ENCODE measurements at regions not wholly inside any gene's neighbourhood (a gene's known extent, or its start where the extent isn't known, plus 50 kb on each side); places are given as distances from the start of the nearest gene placed in this dataset.

GRCh38 chr9:88278036-88278435 lies 110.2 kb upstream of the SPIN1 start:
- Histone ChIP-seq H3K27ac (ENCODE audit: low read depth, low read length, severe bottlenecking) (no peak overlapping the region), H3K4me3 (ENCODE audit: extremely low read depth, insufficient read depth, low read length, poor library complexity, severe bottlenecking) (no peak overlapping the region), H3K36me3 (ENCODE audit: control insufficient read depth, insufficient read depth, low read length) (no peaks in the 10 kb centered on the region), H3K9me3 (ENCODE audit: control insufficient read depth, low read length) (no peaks in the 10 kb centered on the region), H3K4me1 (ENCODE audit: control insufficient read depth, insufficient read depth, low read length, poor library complexity, severe bottlenecking) (no peaks in the 10 kb centered on the region)
- 85 to 87% methylated on average over 9 to 11 of the region's 12 CpGs for WGBS, 2 experiments (ENCODE audit: insufficient coverage in 2 of 2)

GRCh38 chr9:88274078-88274477 lies 114.2 kb upstream of the SPIN1 start:
- WGBS, 2 experiments (ENCODE audit: insufficient coverage in 2 of 2) = no CpG with 5 or more reads among the region's 2 CpGs
- Histone ChIP-seq H3K9me3 (ENCODE audit: control insufficient read depth, low read length) (peaks cover 4% of the 10 kb centered on the region), H3K4me3 (ENCODE audit: extremely low read depth, insufficient read depth, low read length, poor library complexity, severe bottlenecking) (no peak overlapping the region), H3K4me1 (ENCODE audit: control insufficient read depth, insufficient read depth, low read length, poor library complexity, severe bottlenecking) (no peaks in the 10 kb centered on the region), H3K36me3 (ENCODE audit: control insufficient read depth, insufficient read depth, low read length) (no peaks in the 10 kb centered on the region), H3K27ac (ENCODE audit: low read depth, low read length, severe bottlenecking) (no peak overlapping the region)

- Histone ChIP-seq H3K4me3 (ENCODE audit: extremely low read depth, insufficient read depth, low read length, poor library complexity, severe bottlenecking) (no peak overlapping the region), H3K4me1 (ENCODE audit: control insufficient read depth, insufficient read depth, low read length, poor library complexity, severe bottlenecking) (no peaks in the 10 kb centered on the region), H3K36me3 (ENCODE audit: control insufficient read depth, insufficient read depth, low read length) (no peaks in the 10 kb centered on the region), H3K9me3 (ENCODE audit: control insufficient read depth, low read length) (peaks cover 4% of the 10 kb centered on the region), H3K27ac (ENCODE audit: low read depth, low read length, severe bottlenecking) (no peak overlapping the region)
- WGBS, 2 experiments (ENCODE audit: insufficient coverage in 2 of 2) = 94 to 97% methylated on average over 3 to 4 of the region's 6 CpGs
Measured at GRCh38 chr9:88272986-88273385, 115.3 kb upstream of the SPIN1 start.

GRCh38 chr9:88270413-88270812 lies 117.8 kb upstream of the SPIN1 start:
- H3K36me3 ChIP-seq (ENCODE audit: control insufficient read depth, insufficient read depth, low read length) = no peaks in the 10 kb centered on the region
- no CpG with 5 or more reads among the region's 3 CpGs for WGBS, 2 experiments (ENCODE audit: insufficient coverage in 2 of 2)
- no peaks in the 10 kb centered on the region for H3K4me1 ChIP-seq (ENCODE audit: control insufficient read depth, insufficient read depth, low read length, poor library complexity, severe bottlenecking)
- no peak overlapping the region for H3K4me3 ChIP-seq (ENCODE audit: extremely low read depth, insufficient read depth, low read length, poor library complexity, severe bottlenecking)
- H3K9me3 ChIP-seq (ENCODE audit: control insufficient read depth, low read length) = peaks cover 12% of the 10 kb centered on the region
- H3K27ac ChIP-seq (ENCODE audit: low read depth, low read length, severe bottlenecking) = no peak overlapping the region

GRCh38 chr9:88268886-88269285 lies 119.4 kb upstream of the SPIN1 start:
- no peaks in the 10 kb centered on the region for H3K4me1 ChIP-seq (ENCODE audit: control insufficient read depth, insufficient read depth, low read length, poor library complexity, severe bottlenecking)
- H3K4me3 ChIP-seq (ENCODE audit: extremely low read depth, insufficient read depth, low read length, poor library complexity, severe bottlenecking) = no peak overlapping the region
- H3K36me3 ChIP-seq (ENCODE audit: control insufficient read depth, insufficient read depth, low read length) = no peaks in the 10 kb centered on the region
- H3K27ac ChIP-seq (ENCODE audit: low read depth, low read length, severe bottlenecking) = no peak overlapping the region
- peaks cover 12% of the 10 kb centered on the region for H3K9me3 ChIP-seq (ENCODE audit: control insufficient read depth, low read length)

- Histone ChIP-seq H3K27ac (ENCODE audit: low read depth, low read length, severe bottlenecking) (no peak overlapping the region), H3K36me3 (ENCODE audit: control insufficient read depth, insufficient read depth, low read length) (no peaks in the 10 kb centered on the region)
- WGBS, 2 experiments (ENCODE audit: insufficient coverage in 2 of 2) = no CpG with 5 or more reads among the region's 4 CpGs
Measured at GRCh38 chr9:88267283-88267682, 121.0 kb upstream of the SPIN1 start.

GRCh38 chr9:88266416-88266815 lies 121.8 kb upstream of the SPIN1 start:
- Histone ChIP-seq H3K36me3 (ENCODE audit: control insufficient read depth, insufficient read depth, low read length) (no peaks in the 10 kb centered on the region), H3K27ac (ENCODE audit: low read depth, low read length, severe bottlenecking) (no peak overlapping the region), H3K4me3 (ENCODE audit: extremely low read depth, insufficient read depth, low read length, poor library complexity, severe bottlenecking) (no peak overlapping the region), H3K9me3 (ENCODE audit: control insufficient read depth, low read length) (peaks cover 12% of the 10 kb centered on the region), H3K4me1 (ENCODE audit: control insufficient read depth, insufficient read depth, low read length, poor library complexity, severe bottlenecking) (no peaks in the 10 kb centered on the region)
- 80 to 100% methylated on average over 1 of the region's 2 CpGs for WGBS, 2 experiments (ENCODE audit: insufficient coverage in 2 of 2)

More at GRCh38 chr9:88267283-88267682, 121.0 kb upstream of the SPIN1 start:
- peaks cover 12% of the 10 kb centered on the region for H3K9me3 ChIP-seq (ENCODE audit: control insufficient read depth, low read length)
- no peaks in the 10 kb centered on the region for H3K4me1 ChIP-seq (ENCODE audit: control insufficient read depth, insufficient read depth, low read length, poor library complexity, severe bottlenecking)
- H3K4me3 ChIP-seq (ENCODE audit: extremely low read depth, insufficient read depth, low read length, poor library complexity, severe bottlenecking) = no peak overlapping the region

- Histone ChIP-seq H3K36me3 (ENCODE audit: control insufficient read depth, insufficient read depth, low read length) (no peaks in the 10 kb centered on the region), H3K9me3 (ENCODE audit: control insufficient read depth, low read length) (peaks cover under 1% of the 10 kb centered on the region), H3K4me3 (ENCODE audit: extremely low read depth, insufficient read depth, low read length, poor library complexity, severe bottlenecking) (no peak overlapping the region), H3K27ac (ENCODE audit: low read depth, low read length, severe bottlenecking) (peak overlapping the region; percentile 63), H3K4me1 (ENCODE audit: control insufficient read depth, insufficient read depth, low read length, poor library complexity, severe bottlenecking) (peaks cover 10% of the 10 kb centered on the region)
- 70 to 90% methylated on average over 2 to 3 of the region's 3 CpGs for WGBS, 2 experiments (ENCODE audit: insufficient coverage in 2 of 2)
Measured at GRCh38 chr9:88259001-88259400, 120.7 kb upstream of the SPATA31C2 start.

- H3K4me1 ChIP-seq (ENCODE audit: control insufficient read depth, insufficient read depth, low read length, poor library complexity, severe bottlenecking) = peaks cover 10% of the 10 kb centered on the region
- 80 to 84% methylated on average over 10 to 11 of the region's 12 CpGs for WGBS, 2 experiments (ENCODE audit: insufficient coverage in 2 of 2)
- H3K9me3 ChIP-seq (ENCODE audit: control insufficient read depth, low read length) = peaks cover 5% of the 10 kb centered on the region
- no peak overlapping the region for H3K4me3 ChIP-seq (ENCODE audit: extremely low read depth, insufficient read depth, low read length, poor library complexity, severe bottlenecking)
- peak overlapping the region; percentile 63 for H3K27ac ChIP-seq (ENCODE audit: low read depth, low read length, severe bottlenecking)
- no peaks in the 10 kb centered on the region for H3K36me3 ChIP-seq (ENCODE audit: control insufficient read depth, insufficient read depth, low read length)
Measured at GRCh38 chr9:88258601-88259000, 120.3 kb upstream of the SPATA31C2 start.

- H3K9me3 ChIP-seq (ENCODE audit: control insufficient read depth, low read length) = peaks cover 11% of the 10 kb centered on the region
Measured at GRCh38 chr9:88258024-88258423, 119.7 kb upstream of the SPATA31C2 start.

GRCh38 chr9:88256216-88256615 lies 117.9 kb upstream of the SPATA31C2 start:
- peaks cover 22% of the 10 kb centered on the region for H3K9me3 ChIP-seq (ENCODE audit: control insufficient read depth, low read length)
- WGBS, 2 experiments (ENCODE audit: insufficient coverage in 2 of 2) = 91 to 92% methylated on average over 2 to 4 of the region's 7 CpGs

More at GRCh38 chr9:88258024-88258423, 119.7 kb upstream of the SPATA31C2 start:
- WGBS, 2 experiments (ENCODE audit: insufficient coverage in 2 of 2) = 67 to 71% methylated on average over 1 of the region's 2 CpGs
- H3K27ac ChIP-seq (ENCODE audit: low read depth, low read length, severe bottlenecking) = peak overlapping the region; percentile 63
- H3K4me3 ChIP-seq (ENCODE audit: extremely low read depth, insufficient read depth, low read length, poor library complexity, severe bottlenecking) = no peak overlapping the region
- no peaks in the 10 kb centered on the region for H3K36me3 ChIP-seq (ENCODE audit: control insufficient read depth, insufficient read depth, low read length)
- peaks cover 10% of the 10 kb centered on the region for H3K4me1 ChIP-seq (ENCODE audit: control insufficient read depth, insufficient read depth, low read length, poor library complexity, severe bottlenecking)

More at GRCh38 chr9:88256216-88256615, 117.9 kb upstream of the SPATA31C2 start:
- Histone ChIP-seq H3K36me3 (ENCODE audit: control insufficient read depth, insufficient read depth, low read length) (no peaks in the 10 kb centered on the region), H3K27ac (ENCODE audit: low read depth, low read length, severe bottlenecking) (no peak overlapping the region), H3K4me3 (ENCODE audit: extremely low read depth, insufficient read depth, low read length, poor library complexity, severe bottlenecking) (no peak overlapping the region), H3K4me1 (ENCODE audit: control insufficient read depth, insufficient read depth, low read length, poor library complexity, severe bottlenecking) (peaks cover 10% of the 10 kb centered on the region)
